ENCODE measurements at regions not wholly inside any gene's neighbourhood (a gene's known extent, or its start where the extent isn't known, plus 50 kb on each side); places are given as distances from the start of the nearest gene placed in this dataset.

GRCh38 chr7:124379296-124379695, 346.4 kb upstream of the TMEM229A start:
- Mint-ChIP-seq H3K4me3 (no peak overlapping the region), H3K27ac (no peak overlapping the region), H3K4me1 (no peaks in the 10 kb centered on the region), H3K27me3 (no peaks in the 10 kb centered on the region), H3K36me3 (ENCODE audit: low read depth) (no peaks in the 10 kb centered on the region), H3K9me3 (peaks cover 5% of the 10 kb centered on the region)
- POLR2A ChIA-PET: no interaction called here
- CTCF ChIA-PET: no interaction called here
- ATAC-seq (ENCODE audit: low read depth): no peak
- TF ChIP-seq CTCF (IDR thresholded peaks at IDR 0.05): no peak
- DNase-seq: no peak
- intact Hi-C loops (cut with micrococcal nuclease): no loop called here

- ChIA-PET POLR2A (no interaction called here), CTCF (no interaction called here)
- H3K9me3 Mint-ChIP-seq: no peaks in the 10 kb centered on the region
Observed at GRCh38 chr7:124376111-124376510, 343.2 kb upstream of the TMEM229A start.

GRCh38 chr7:124375391-124375790, 342.5 kb upstream of the TMEM229A start:
- ChIA-PET CTCF (no interaction called here), POLR2A (no interaction called here)
- intact Hi-C loops (cut with micrococcal nuclease): no loop called here
- Mint-ChIP-seq H3K4me3 (no peak overlapping the region), H3K36me3 (ENCODE audit: low read depth) (no peaks in the 10 kb centered on the region), H3K4me1 (no peaks in the 10 kb centered on the region), H3K27ac (no peak overlapping the region), H3K9me3 (no peaks in the 10 kb centered on the region), H3K27me3 (no peaks in the 10 kb centered on the region)
- no peak for TF ChIP-seq CTCF (IDR thresholded peaks at IDR 0.05)
- ATAC-seq (ENCODE audit: low read depth) (no peak), DNase-seq (no peak)

More at GRCh38 chr7:124376111-124376510, 343.2 kb upstream of the TMEM229A start:
- H3K27me3 Mint-ChIP-seq: no peaks in the 10 kb centered on the region
- intact Hi-C loops (cut with micrococcal nuclease): no loop called here
- H3K36me3 Mint-ChIP-seq (ENCODE audit: low read depth): no peaks in the 10 kb centered on the region
- ATAC-seq (ENCODE audit: low read depth) (no peak), DNase-seq (no peak)
- no peak overlapping the region for H3K4me3 Mint-ChIP-seq
- no peak overlapping the region for H3K27ac Mint-ChIP-seq
- H3K4me1 Mint-ChIP-seq: no peaks in the 10 kb centered on the region
- no peak for TF ChIP-seq CTCF (IDR thresholded peaks at IDR 0.05)

- Mint-ChIP-seq H3K4me1 (no peaks in the 10 kb centered on the region), H3K9me3 (peaks cover 6% of the 10 kb centered on the region), H3K27ac (no peak overlapping the region), H3K27me3 (no peaks in the 10 kb centered on the region), H3K4me3 (no peak overlapping the region), H3K36me3 (ENCODE audit: low read depth) (no peaks in the 10 kb centered on the region)
- CTCF ChIA-PET: no interaction called here
- DNase-seq (no peak), ATAC-seq (ENCODE audit: low read depth) (no peak)
- no peak for TF ChIP-seq CTCF (IDR thresholded peaks at IDR 0.05)
- intact Hi-C loops (cut with micrococcal nuclease): no loop called here
- POLR2A ChIA-PET: no interaction called here
Observed at GRCh38 chr7:124369310-124369709, 336.4 kb upstream of the TMEM229A start.

DNA sequence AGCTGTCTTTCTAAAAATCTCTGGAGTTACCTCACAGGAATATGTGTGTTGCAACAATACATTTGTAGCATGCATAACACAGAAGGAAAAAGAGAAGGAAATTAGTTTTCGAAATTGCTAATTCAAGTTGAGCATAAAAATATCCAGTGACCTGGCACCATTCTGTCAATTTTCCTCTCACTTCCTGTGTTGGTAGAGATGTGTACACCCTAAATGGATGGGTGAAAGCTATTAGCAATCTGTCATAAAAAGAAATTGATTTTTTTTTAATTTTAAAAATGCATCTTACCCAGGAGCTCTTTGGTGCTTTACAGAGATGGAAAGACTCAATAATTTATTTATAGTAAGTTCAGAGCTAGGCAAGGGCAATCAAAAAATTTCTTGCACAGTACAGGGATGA, 333.3 kb upstream of the TMEM229A start:
- H3K9me3 Mint-ChIP-seq: peaks cover 11% of the 10 kb centered on the region
- POLR2A ChIA-PET: no interaction called here
- H3K4me3 Mint-ChIP-seq: no peak overlapping the region
- ATAC-seq (ENCODE audit: low read depth) (no peak), DNase-seq (no peak)
- CTCF ChIA-PET: no interaction called here
- no peaks in the 10 kb centered on the region for H3K4me1 Mint-ChIP-seq
- no peaks in the 10 kb centered on the region for H3K36me3 Mint-ChIP-seq (ENCODE audit: low read depth)
- TF ChIP-seq CTCF (IDR thresholded peaks at IDR 0.05): no peak
- intact Hi-C loops (cut with micrococcal nuclease): no loop called here
- no peaks in the 10 kb centered on the region for H3K27me3 Mint-ChIP-seq
- H3K27ac Mint-ChIP-seq: no peak overlapping the region
